GM18505 (cell line): ENCODE measurements at regions not wholly inside any gene's neighbourhood (a gene's known extent, or its start where the extent isn't known, plus 50 kb on each side); places are given as distances from the start of the nearest gene placed in this dataset.

Source experiments
- ATAC-seq: cut with Tn5 transposase; IDR thresholded peaks from one replicate; pipeline ENCODE4 v1.9.1; 2021; ENCODE audit not compliant: unreplicated experiment
- POLR2A ChIP-seq: IDR thresholded peaks from 4 replicates; pipeline ENCODE4 v1.6.1; 2011; ENCODE audit warnings: borderline replicate concordance; ENCODE audit not compliant: insufficient read depth, insufficient read length; ENCODE audit errors: extremely low read depth

GRCh38 chr17:55614061-55614460 lies 102.8 kb upstream of the SMIM36 start:
- TF ChIP-seq POLR2A: no peak
- no peak for ATAC-seq

GRCh38 chr17:55612691-55613141 lies 101.5 kb upstream of the SMIM36 start:
- no peak for TF ChIP-seq POLR2A
- ATAC-seq: no peak

- TF ChIP-seq POLR2A: no peak
- no peak for ATAC-seq
These were observed 96.6 kb upstream of the SMIM36 start for GRCh38 chr17:55607731-55608341.

GRCh38 chr17:55606488-55606815 lies 95.2 kb upstream of the SMIM36 start:
- ATAC-seq: no peak
- no peak for TF ChIP-seq POLR2A

GRCh38 chr17:55605705-55606487 lies 94.6 kb upstream of the SMIM36 start:
- TF ChIP-seq POLR2A: no peak
- no peak for ATAC-seq

- ATAC-seq: no peak
- TF ChIP-seq POLR2A: no peak
These were observed 90.7 kb upstream of the SMIM36 start for GRCh38 chr17:55601874-55602364.

- ATAC-seq: no peak
- TF ChIP-seq POLR2A: no peak
These were observed 87.2 kb upstream of the SMIM36 start for GRCh38 chr17:55598495-55598894.

- no peak for TF ChIP-seq POLR2A
- ATAC-seq: no peak
These were observed 77.4 kb upstream of the SMIM36 start for GRCh38 chr17:55588446-55589242.

- TF ChIP-seq POLR2A: no peak
- no peak for ATAC-seq
These were observed 76.4 kb upstream of the SMIM36 start for GRCh38 chr17:55587608-55588139.

GRCh38 chr17:55585629-55586028 lies 74.4 kb upstream of the SMIM36 start:
- no peak for ATAC-seq
- no peak for TF ChIP-seq POLR2A

GRCh38 chr17:55584861-55585260 lies 73.6 kb upstream of the SMIM36 start:
- no peak for TF ChIP-seq POLR2A

GRCh38 chr17:55584055-55584685 lies 72.9 kb upstream of the SMIM36 start:
- ATAC-seq: no peak
- no peak for TF ChIP-seq POLR2A

More at GRCh38 chr17:55584861-55585260, 73.6 kb upstream of the SMIM36 start:
- ATAC-seq: no peak

- TF ChIP-seq POLR2A: no peak
- ATAC-seq: no peak
These were observed 71.6 kb upstream of the SMIM36 start for GRCh38 chr17:55582897-55583296.
